GM23338 (cell line): ENCODE measurements at regions not wholly inside any gene's neighbourhood (a gene's known extent, or its start where the extent isn't known, plus 50 kb on each side); places are given as distances from the start of the nearest gene placed in this dataset.

ENCODE experiments used
- CTCF ChIP-seq, 2 experiments: fragments of 200-600 bp in 1 of 2; sonication (generic) in 1 of 2; conservative IDR thresholded peaks; 2 replicates each; pipeline versions ENCODE4 v1.5.1 to v1.6.1; 2016 to 2017; ENCODE audit warnings: antibody characterized with exemption in 2 of 2, low read depth in 2 of 2, mild to moderate bottlenecking in 2 of 2, moderate library complexity in 1 of 2
- EZH2phosphoT487 ChIP-seq: fragments of 200-600 bp; sonication (generic); IDR thresholded peaks from one replicate; pipeline ENCODE4 v1.8.1; 2018; ENCODE audit warnings: antibody characterized with exemption; ENCODE audit not compliant: unreplicated experiment
- JUNB ChIP-seq: IDR thresholded peaks from one replicate; pipeline ENCODE4 v1.6.1; 2016; ENCODE audit warnings: antibody characterized with exemption; ENCODE audit not compliant: unreplicated experiment
- POLR2AphosphoS5 ChIP-seq: IDR thresholded peaks from 2 replicates; pipeline ENCODE4 v1.6.1; 2016; ENCODE audit warnings: antibody characterized with exemption, low read depth

GRCh38 chr4:146041139-146042004 lies 102.7 kb upstream of the ZNF827 start:
- TF ChIP-seq CTCF (conservative IDR thresholded peaks at IDR 0.05; ENCODE audit: low read depth in 2 of 2): no peak
- TF ChIP-seq POLR2AphosphoS5: no peak
- no peak for TF ChIP-seq EZH2phosphoT487
- no peak for TF ChIP-seq JUNB
